Naive thymus-derived CD8-positive, alpha-beta T cell (primary cell): ENCODE measurements at regions not wholly inside any gene's neighbourhood (a gene's known extent, or its start where the extent isn't known, plus 50 kb on each side); places are given as distances from the start of the nearest gene placed in this dataset.
"Not testable (repeated sequence)": the region's sequence is repeated elsewhere in the genome, so short reads cannot be mapped to it uniquely, and the experiment has no call there.

Source experiments
- ATAC-seq, 2 donors: fragments of 150-1000 bp; cut with Tn5 transposase in 1 of 2; sonication (Bioruptor Pico), chemical (Tn5 transposase) in 1 of 2; 1 replicate in 1 of 2; 2 replicates in 1 of 2; pipeline ENCODE4 v1.10.0; 2021; ENCODE audit warnings: mild to moderate bottlenecking in 2 of 2, moderate library complexity in 2 of 2
- POLR2A ChIA-PET: fragments of 350-600 bp; sonication (Branson Sonifier 250); formaldehyde crosslinking; loops from one replicate; lab custom pipeline; 2021; ENCODE audit warnings: antibody characterized with exemption; lab: Charles Lee
- DNase-seq, 10 donors: peaks; one replicate each; pipeline versions ENCODE4 v3.0.0 to v3.0.0-alpha.2; 2020 to 2022
- H3K27ac Mint-ChIP-seq, 10 donors: one replicate each; pipeline ENCODE4 v1.8.0; 2020 to 2022; ENCODE audit warnings: mild to moderate bottlenecking in 10 of 10, mixed read lengths in 10 of 10, moderate library complexity in 4 of 10, inconsistent platforms in 1 of 10
- H3K27me3 Mint-ChIP-seq, 5 donors: one replicate each; pipeline ENCODE4 v1.8.0; 2021 to 2022; ENCODE audit warnings: mixed read lengths in 5 of 5
- H3K36me3 Mint-ChIP-seq, 3 donors: one replicate each; pipeline ENCODE4 v1.8.0; 2020 to 2022; ENCODE audit warnings: mixed read lengths in 3 of 3, mild to moderate bottlenecking in 2 of 3, inconsistent platforms in 1 of 3
- H3K4me1 Mint-ChIP-seq, 4 donors: one replicate each; pipeline ENCODE4 v1.8.0; 2021 to 2022; ENCODE audit warnings: mixed read lengths in 4 of 4
- H3K4me3 Mint-ChIP-seq, 10 donors: one replicate each; pipeline ENCODE4 v1.8.0; 2020 to 2022; ENCODE audit warnings: mild to moderate bottlenecking in 10 of 10, mixed read lengths in 10 of 10, moderate library complexity in 6 of 10, inconsistent platforms in 1 of 10
- H3K9me3 Mint-ChIP-seq, 9 donors: one replicate each; pipeline ENCODE4 v1.8.0; 2020 to 2022; ENCODE audit warnings: mixed read lengths in 9 of 9, mild to moderate bottlenecking in 3 of 9, inconsistent platforms in 1 of 9, moderate library complexity in 1 of 9

- Mint-ChIP-seq H3K36me3 (no peaks in the 10 kb centered on the region), H3K27me3 (no peaks in the 10 kb centered on the region), H3K27ac (no peak overlapping the region), H3K4me3 (no peak overlapping the region), H3K9me3 (peaks cover 0 to 37% (median 7%) of the 10 kb centered on the region in 9 donors), H3K4me1 (no peaks in the 10 kb centered on the region)
- DNase-seq (no peak), ATAC-seq (no peak)
- POLR2A ChIA-PET, result no interaction called here
Observed at GRCh38 chr14:83870546-83871270, 1659.2 kb upstream of the FLRT2 start.

- ATAC-seq (no peak), DNase-seq (no peak)
- Mint-ChIP-seq H3K4me3 (no peak overlapping the region), H3K4me1 (no peaks in the 10 kb centered on the region), H3K27ac (no peak overlapping the region), H3K36me3 (no peaks in the 10 kb centered on the region), H3K9me3 (peaks cover 2 to 28% (median 5%) of the 10 kb centered on the region in 9 donors), H3K27me3 (no peaks in the 10 kb centered on the region)
- POLR2A ChIA-PET, result no interaction called here
Observed at GRCh38 chr14:83873669-83874068, 1656.3 kb upstream of the FLRT2 start.

GRCh38 chr14:83874662-83875061, 1655.3 kb upstream of the FLRT2 start:
- no peak overlapping the region for H3K4me3 Mint-ChIP-seq
- no peaks in the 10 kb centered on the region for H3K4me1 Mint-ChIP-seq
- no peak for ATAC-seq
- no peak overlapping the region for H3K27ac Mint-ChIP-seq
- peaks cover 2 to 29% (median 8%) of the 10 kb centered on the region in 9 donors for H3K9me3 Mint-ChIP-seq
- H3K36me3 Mint-ChIP-seq, result no peaks in the 10 kb centered on the region
- POLR2A ChIA-PET, result no interaction called here
- H3K27me3 Mint-ChIP-seq, result no peaks in the 10 kb centered on the region
- no peak for DNase-seq

GRCh38 chr14:83883732-83884131, 1646.2 kb upstream of the FLRT2 start:
- Mint-ChIP-seq H3K27me3 (no peaks in the 10 kb centered on the region), H3K4me3 (no peak overlapping the region), H3K9me3 (peaks cover 4 to 28% (median 11%) of the 10 kb centered on the region in 9 donors), H3K36me3 (no peaks in the 10 kb centered on the region), H3K27ac (no peak overlapping the region), H3K4me1 (no peaks in the 10 kb centered on the region)
- DNase-seq, result no peak
- no peak for ATAC-seq
- POLR2A ChIA-PET, result no interaction called here

- Mint-ChIP-seq H3K9me3 (peaks cover 4 to 28% (median 11%) of the 10 kb centered on the region in 9 donors), H3K36me3 (no peaks in the 10 kb centered on the region), H3K27me3 (no peaks in the 10 kb centered on the region), H3K27ac (no peak overlapping the region), H3K4me1 (no peaks in the 10 kb centered on the region), H3K4me3 (no peak overlapping the region)
- ATAC-seq (no peak), DNase-seq (no peak)
- POLR2A ChIA-PET, result no interaction called here
Observed at GRCh38 chr14:83885837-83886293, 1644.1 kb upstream of the FLRT2 start.

- H3K36me3 Mint-ChIP-seq, result no peaks in the 10 kb centered on the region
- POLR2A ChIA-PET, result no interaction called here
- H3K27ac Mint-ChIP-seq, result no peak overlapping the region
- no peak for ATAC-seq
- no peak for DNase-seq
- no peak overlapping the region for H3K4me3 Mint-ChIP-seq
- no peaks in the 10 kb centered on the region for H3K4me1 Mint-ChIP-seq
- H3K27me3 Mint-ChIP-seq, result no peaks in the 10 kb centered on the region
- H3K9me3 Mint-ChIP-seq, result peaks cover 3 to 22% (median 9%) of the 10 kb centered on the region in 9 donors
Observed at GRCh38 chr14:83887866-83888265, 1642.1 kb upstream of the FLRT2 start.

- H3K27ac Mint-ChIP-seq, result no peak overlapping the region
- H3K27me3 Mint-ChIP-seq, result no peaks in the 10 kb centered on the region
- H3K36me3 Mint-ChIP-seq, result no peaks in the 10 kb centered on the region
Observed at GRCh38 chr14:83893447-83893846, 1636.5 kb upstream of the FLRT2 start.

GRCh38 chr14:83894568-83894967, 1635.4 kb upstream of the FLRT2 start:
- H3K4me3 Mint-ChIP-seq, result no peak overlapping the region
- no peaks in the 10 kb centered on the region for H3K36me3 Mint-ChIP-seq
- no peak overlapping the region for H3K27ac Mint-ChIP-seq
- no peaks in the 10 kb centered on the region for H3K4me1 Mint-ChIP-seq
- ATAC-seq (no peak), DNase-seq (no peak)
- H3K9me3 Mint-ChIP-seq, result peaks cover 0 to 10% (median 4%) of the 10 kb centered on the region in 9 donors
- POLR2A ChIA-PET, result no interaction called here
- H3K27me3 Mint-ChIP-seq, result no peaks in the 10 kb centered on the region

More at GRCh38 chr14:83893447-83893846, 1636.5 kb upstream of the FLRT2 start:
- Mint-ChIP-seq H3K4me1 (no peaks in the 10 kb centered on the region), H3K4me3 (no peak overlapping the region), H3K9me3 (peaks cover 0 to 17% (median 8%) of the 10 kb centered on the region in 9 donors)
- POLR2A ChIA-PET, result no interaction called here
- ATAC-seq (no peak), DNase-seq (no peak)

GRCh38 chr14:83898558-83898957, 1631.4 kb upstream of the FLRT2 start:
- DNase-seq, ATAC-seq, H3K36me3 Mint-ChIP-seq, H3K27me3 Mint-ChIP-seq, H3K4me1 Mint-ChIP-seq, H3K27ac Mint-ChIP-seq, POLR2A ChIA-PET, H3K4me3 Mint-ChIP-seq: not testable (repeated sequence)
- H3K9me3 Mint-ChIP-seq, result peaks cover 0 to 13% (median 8%) of the 10 kb centered on the region in 9 donors

GRCh38 chr14:83899706-83900105, 1630.2 kb upstream of the FLRT2 start:
- POLR2A ChIA-PET, result no interaction called here
- no peaks in the 10 kb centered on the region for H3K27me3 Mint-ChIP-seq

GRCh38 chr14:83905157-83905556, 1624.8 kb upstream of the FLRT2 start:
- no peak for DNase-seq
- Mint-ChIP-seq H3K4me1 (no peaks in the 10 kb centered on the region), H3K9me3 (peaks cover 0 to 27% (median 11%) of the 10 kb centered on the region in 9 donors), H3K36me3 (no peaks in the 10 kb centered on the region), H3K27ac (no peak overlapping the region), H3K4me3 (no peak overlapping the region), H3K27me3 (no peaks in the 10 kb centered on the region)
- no peak for ATAC-seq
- POLR2A ChIA-PET, result no interaction called here

More at GRCh38 chr14:83899706-83900105, 1630.2 kb upstream of the FLRT2 start:
- H3K4me1 Mint-ChIP-seq, result no peaks in the 10 kb centered on the region
- DNase-seq (no peak), ATAC-seq (no peak)
- peaks cover 0 to 13% (median 5%) of the 10 kb centered on the region in 9 donors for H3K9me3 Mint-ChIP-seq
- H3K36me3 Mint-ChIP-seq, result no peaks in the 10 kb centered on the region
- no peak overlapping the region for H3K4me3 Mint-ChIP-seq
- no peak overlapping the region for H3K27ac Mint-ChIP-seq

- no peak for ATAC-seq
- POLR2A ChIA-PET, result no interaction called here
- no peak for DNase-seq
- Mint-ChIP-seq H3K9me3 (peaks cover 2 to 40% (median 8%) of the 10 kb centered on the region in 9 donors), H3K4me1 (no peaks in the 10 kb centered on the region), H3K36me3 (no peaks in the 10 kb centered on the region), H3K4me3 (no peak overlapping the region), H3K27me3 (no peaks in the 10 kb centered on the region), H3K27ac (no peak overlapping the region)
Observed at GRCh38 chr14:83908419-83908818, 1621.5 kb upstream of the FLRT2 start.

GRCh38 chr14:83909507-83909906, 1620.4 kb upstream of the FLRT2 start:
- H3K4me1 Mint-ChIP-seq, result no peaks in the 10 kb centered on the region
- H3K4me3 Mint-ChIP-seq, result no peak overlapping the region
- ATAC-seq, result no peak
- DNase-seq, result no peak
- POLR2A ChIA-PET, result no interaction called here
- H3K27me3 Mint-ChIP-seq, result no peaks in the 10 kb centered on the region
- no peaks in the 10 kb centered on the region for H3K36me3 Mint-ChIP-seq
- no peak overlapping the region for H3K27ac Mint-ChIP-seq
- peaks cover 2 to 49% (median 8%) of the 10 kb centered on the region in 9 donors for H3K9me3 Mint-ChIP-seq
